GM23338 (cell line): ENCODE measurements at regions not wholly inside any gene's neighbourhood (a gene's known extent, or its start where the extent isn't known, plus 50 kb on each side); places are given as distances from the start of the nearest gene placed in this dataset.

Experiments used
- CTCF ChIP-seq, 2 experiments: fragments of 200-600 bp in 1 of 2; sonication (generic) in 1 of 2; conservative IDR thresholded peaks; 2 replicates each; pipeline versions ENCODE4 v1.5.1 to v1.6.1; 2016 to 2017; ENCODE audit warnings: antibody characterized with exemption in 2 of 2, low read depth in 2 of 2, mild to moderate bottlenecking in 2 of 2, moderate library complexity in 1 of 2
- TF ChIP-seq, protein P1 (sequence below): IDR thresholded peaks from one replicate; pipeline ENCODE4 v1.6.1; 2018; ENCODE audit warnings: antibody characterized with exemption; ENCODE audit not compliant: unreplicated experiment

DNA sequence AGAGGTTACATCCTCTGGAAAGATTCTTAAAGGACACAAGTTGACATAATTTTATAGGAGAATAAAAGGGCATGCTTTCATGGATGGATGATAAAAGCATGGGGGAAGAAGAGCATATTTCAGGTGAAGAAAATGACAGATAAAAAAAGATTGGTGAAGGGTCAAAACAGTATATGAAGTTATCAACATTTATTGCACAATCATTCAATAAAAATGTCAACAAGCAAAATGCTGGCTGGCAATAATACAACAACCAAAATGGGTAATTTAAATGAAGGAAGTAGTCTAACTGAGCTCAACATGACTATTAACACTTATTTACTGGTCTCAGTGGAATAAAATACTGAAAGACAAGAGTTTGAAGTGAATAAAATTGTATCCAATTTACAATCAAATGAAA is 696.7 kb downstream of the SQOR start:
- TF ChIP-seq CTCF (conservative IDR thresholded peaks at IDR 0.05; ENCODE audit: low read depth in 2 of 2) = no peak
- TF ChIP-seq, protein P1, sequence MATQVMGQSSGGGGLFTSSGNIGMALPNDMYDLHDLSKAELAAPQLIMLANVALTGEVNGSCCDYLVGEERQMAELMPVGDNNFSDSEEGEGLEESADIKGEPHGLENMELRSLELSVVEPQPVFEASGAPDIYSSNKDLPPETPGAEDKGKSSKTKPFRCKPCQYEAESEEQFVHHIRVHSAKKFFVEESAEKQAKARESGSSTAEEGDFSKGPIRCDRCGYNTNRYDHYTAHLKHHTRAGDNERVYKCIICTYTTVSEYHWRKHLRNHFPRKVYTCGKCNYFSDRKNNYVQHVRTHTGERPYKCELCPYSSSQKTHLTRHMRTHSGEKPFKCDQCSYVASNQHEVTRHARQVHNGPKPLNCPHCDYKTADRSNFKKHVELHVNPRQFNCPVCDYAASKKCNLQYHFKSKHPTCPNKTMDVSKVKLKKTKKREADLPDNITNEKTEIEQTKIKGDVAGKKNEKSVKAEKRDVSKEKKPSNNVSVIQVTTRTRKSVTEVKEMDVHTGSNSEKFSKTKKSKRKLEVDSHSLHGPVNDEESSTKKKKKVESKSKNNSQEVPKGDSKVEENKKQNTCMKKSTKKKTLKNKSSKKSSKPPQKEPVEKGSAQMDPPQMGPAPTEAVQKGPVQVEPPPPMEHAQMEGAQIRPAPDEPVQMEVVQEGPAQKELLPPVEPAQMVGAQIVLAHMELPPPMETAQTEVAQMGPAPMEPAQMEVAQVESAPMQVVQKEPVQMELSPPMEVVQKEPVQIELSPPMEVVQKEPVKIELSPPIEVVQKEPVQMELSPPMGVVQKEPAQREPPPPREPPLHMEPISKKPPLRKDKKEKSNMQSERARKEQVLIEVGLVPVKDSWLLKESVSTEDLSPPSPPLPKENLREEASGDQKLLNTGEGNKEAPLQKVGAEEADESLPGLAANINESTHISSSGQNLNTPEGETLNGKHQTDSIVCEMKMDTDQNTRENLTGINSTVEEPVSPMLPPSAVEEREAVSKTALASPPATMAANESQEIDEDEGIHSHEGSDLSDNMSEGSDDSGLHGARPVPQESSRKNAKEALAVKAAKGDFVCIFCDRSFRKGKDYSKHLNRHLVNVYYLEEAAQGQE = no peak
